ENCODE measurements at regions not wholly inside any gene's neighbourhood (a gene's known extent, or its start where the extent isn't known, plus 50 kb on each side); places are given as distances from the start of the nearest gene placed in this dataset.

DNA sequence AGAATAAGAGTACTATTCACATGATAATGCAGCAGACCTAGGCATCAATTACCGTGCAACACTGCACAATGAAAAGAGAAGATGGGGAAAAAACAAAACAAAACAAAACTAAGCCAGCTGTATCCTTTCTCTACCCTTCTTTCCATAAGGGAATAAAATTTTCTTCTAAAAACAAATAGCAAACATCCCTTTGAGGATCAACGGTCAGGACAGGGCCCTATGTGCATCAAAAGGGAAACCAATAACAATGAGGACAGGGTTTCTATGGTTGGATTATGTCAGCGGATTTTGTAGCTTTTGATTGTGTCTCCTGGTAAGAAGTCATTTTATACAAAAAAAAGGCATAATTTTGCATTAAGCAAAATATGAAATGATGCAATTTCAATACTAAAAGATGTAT, 350.3 kb downstream of the SLC6A15 start:
- Histone ChIP-seq H2BK5ac (ENCODE audit: low read depth, low read length, poor library complexity, severe bottlenecking) (no peak overlapping the region), H3K9me1 (ENCODE audit: insufficient read depth, low read length) (no peaks in the 10 kb centered on the region), H3K4me1 (ENCODE audit: control insufficient read depth, insufficient read depth, low read length) (no peaks in the 10 kb centered on the region), H3K18ac (ENCODE audit: low read depth, low read length) (no peak overlapping the region), H2AK5ac (ENCODE audit: low read depth, low read length) (no peak overlapping the region), H3K56ac (ENCODE audit: extremely low read depth, insufficient read depth, low read length) (no peak overlapping the region), H2AK9ac (replicated peaks; ENCODE audit: low read depth, low read length, poor library complexity) (no peak overlapping the region), H3K27me3 (ENCODE audit: control insufficient read depth, insufficient read depth, low read length) (no peaks in the 10 kb centered on the region), H4K5ac (ENCODE audit: low read depth, low read length) (no peak overlapping the region), H3K4me3 (ENCODE audit: insufficient read depth, low read depth, low read length) (no peak overlapping the region), H3K27ac (ENCODE audit: insufficient read depth, low read length) (no peak overlapping the region), H4K20me1 (ENCODE audit: insufficient read depth, low read length) (no peaks in the 10 kb centered on the region), H3K9ac (ENCODE audit: low read depth, low read length) (no peak overlapping the region), H3K4me2 (ENCODE audit: low read depth, low read length) (no peak overlapping the region), H4K8ac (ENCODE audit: low read depth in 2 of 2, low read length in 2 of 2) (no peak overlapping the region), H3K79me1 (ENCODE audit: low read depth in 1 of 2, low read length in 2 of 2) (no peaks in the 10 kb centered on the region), H2BK15ac (ENCODE audit: low read depth, low read length) (no peak overlapping the region), H3K36me3 (ENCODE audit: control insufficient read depth, insufficient read depth, low read length) (no peaks in the 10 kb centered on the region), H2BK120ac (ENCODE audit: low read depth, low read length) (no peak overlapping the region), H2AFZ (replicated peaks; ENCODE audit: low read length, poor library complexity) (no peak overlapping the region), H3K23ac (ENCODE audit: low read depth, low read length) (no peak overlapping the region), H2BK20ac (ENCODE audit: low read depth, low read length) (no peak overlapping the region), H4K91ac (ENCODE audit: insufficient read depth, low read depth, low read length) (no peak overlapping the region), H3K14ac (replicated peaks; ENCODE audit: low read depth, low read length) (no peak overlapping the region), H3K9me3 (ENCODE audit: control insufficient read depth, insufficient read depth, low read length) (no peaks in the 10 kb centered on the region), H3K4ac (ENCODE audit: low read depth, low read length) (no peak overlapping the region)
- ChIA-PET CTCF (no interaction called here), POLR2A (ENCODE audit: unreplicated experiment) (no interaction called here)
- BruUV-seq (replicated peaks), result no TSS peak
- WGBS, 2 experiments (ENCODE audit: extremely low coverage in 2 of 2, insufficient read length in 1 of 2), result no CpG with 5 or more reads among the region's 3 CpGs
- DNase-seq, result no peak
- no peak for ATAC-seq (ENCODE audit: low read depth)
- intact Hi-C loops (cut with micrococcal nuclease), result no loop called here
- in situ Hi-C loops (cut with MboI; ENCODE audit: low sequenced_read_pairs), result no loop called here
- no peak for TF ChIP-seq RAD21 (IDR thresholded peaks at IDR 0.05; ENCODE audit: low read length)
- TF ChIP-seq RFX5 (IDR thresholded peaks at IDR 0.05; ENCODE audit: low read depth, low read length), result no peak
- no peak for TF ChIP-seq USF2 (IDR thresholded peaks at IDR 0.05; ENCODE audit: low read depth, low read length)
- no peak for TF ChIP-seq SMC3 (IDR thresholded peaks at IDR 0.05; ENCODE audit: low read depth, low read length)
- TF ChIP-seq CHD1 (IDR thresholded peaks at IDR 0.05; ENCODE audit: low read depth, low read length), result no peak
- TF ChIP-seq MAFK (IDR thresholded peaks at IDR 0.05; ENCODE audit: low read depth, low read length), result no peak
- TF ChIP-seq MAZ (IDR thresholded peaks at IDR 0.05; ENCODE audit: borderline replicate concordance, low read depth, low read length), result no peak
- TF ChIP-seq RCOR1 (IDR thresholded peaks at IDR 0.05; ENCODE audit: insufficient replicate concordance, low read length), result no peak
- TF ChIP-seq BHLHE40 (IDR thresholded peaks at IDR 0.05; ENCODE audit: low read depth, low read length), result no peak
- TF ChIP-seq POLR2A (IDR thresholded peaks at IDR 0.05; ENCODE audit: low read depth, low read length), result no peak
- no peak for TF ChIP-seq FOS (IDR thresholded peaks at IDR 0.05; ENCODE audit: low read depth, low read length)
- TF ChIP-seq CTCF (conservative IDR thresholded peaks at IDR 0.05; ENCODE audit: low read depth, low read length), result no peak
- TF ChIP-seq, protein P1, sequence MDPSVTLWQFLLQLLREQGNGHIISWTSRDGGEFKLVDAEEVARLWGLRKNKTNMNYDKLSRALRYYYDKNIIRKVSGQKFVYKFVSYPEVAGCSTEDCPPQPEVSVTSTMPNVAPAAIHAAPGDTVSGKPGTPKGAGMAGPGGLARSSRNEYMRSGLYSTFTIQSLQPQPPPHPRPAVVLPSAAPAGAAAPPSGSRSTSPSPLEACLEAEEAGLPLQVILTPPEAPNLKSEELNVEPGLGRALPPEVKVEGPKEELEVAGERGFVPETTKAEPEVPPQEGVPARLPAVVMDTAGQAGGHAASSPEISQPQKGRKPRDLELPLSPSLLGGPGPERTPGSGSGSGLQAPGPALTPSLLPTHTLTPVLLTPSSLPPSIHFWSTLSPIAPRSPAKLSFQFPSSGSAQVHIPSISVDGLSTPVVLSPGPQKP (IDR thresholded peaks at IDR 0.05; ENCODE audit: borderline replicate concordance, low read depth, low read length), result no peak
- dilution Hi-C loops (cut with HindIII; ENCODE audit: low sequenced_read_pairs, unreplicated experiment), result no loop called here

Data from IMR-90 (cell line).